Tibial artery (tissue), 4 donors: ENCODE measurements at regions not wholly inside any gene's neighbourhood (a gene's known extent, or its start where the extent isn't known, plus 50 kb on each side); places are given as distances from the start of the nearest gene placed in this dataset.

Source experiments
- DNase-seq, 2 donors: peaks; one replicate each; pipeline ENCODE4 v3.0.0-alpha.2; 2019
- H3K27ac ChIP-seq, 2 donors: fragments of 200-600 bp; sonication (generic) in 1 of 2; 1 replicate in 1 of 2; 2 replicates in 1 of 2; pipeline ENCODE4 v1.5.1; 2018 to 2019; ENCODE audit warnings: mild to moderate bottlenecking in 1 of 2
- H3K27me3 ChIP-seq, 2 donors: fragments of 200-600 bp; sonication (generic) in 1 of 2; one replicate each; pipeline versions ENCODE4 v1.5.1 to v1.6.0; 2016 to 2019
- H3K36me3 ChIP-seq, 3 donors: fragments of 200-600 bp; sonication (generic) in 2 of 3; one replicate each; pipeline ENCODE4 v1.5.1; 2016 to 2019; ENCODE audit warnings: mild to moderate bottlenecking in 2 of 3
- H3K4me1 ChIP-seq, 4 donors: fragments of 200-600 bp; sonication (generic) in 2 of 4; 1 replicate in 3 of 4; 2 replicates in 1 of 4; pipeline ENCODE4 v1.5.1; 2016 to 2019
- H3K4me3 ChIP-seq, 2 donors: fragments of 200-600 bp; sonication (generic) in 1 of 2; 1 replicate in 1 of 2; 2 replicates in 1 of 2; pipeline ENCODE4 v1.5.1; 2018 to 2019; ENCODE audit warnings: mild to moderate bottlenecking in 2 of 2
- H3K9me3 ChIP-seq, 3 donors: fragments of 200-600 bp; sonication (generic) in 1 of 3; one replicate each; pipeline ENCODE4 v1.5.1; 2016 to 2019
- intact Hi-C: fragments of 100-400 bp; cut with DNase I; formaldehyde crosslinking; loops from one replicate; pipeline ENCODE4 v1.15.0; 2023; ENCODE audit warnings: low total_unique reads
- TF ChIP-seq, protein P1 (sequence below), 2 experiments: fragments of 200-600 bp in 1 of 2; fragments of 450-650 bp in 1 of 2; IDR thresholded peaks; one replicate each; pipeline ENCODE4 v1.5.1; 2017 to 2019; ENCODE audit warnings: antibody characterized with exemption in 2 of 2, mild to moderate bottlenecking in 1 of 2, moderate library complexity in 1 of 2

DNA sequence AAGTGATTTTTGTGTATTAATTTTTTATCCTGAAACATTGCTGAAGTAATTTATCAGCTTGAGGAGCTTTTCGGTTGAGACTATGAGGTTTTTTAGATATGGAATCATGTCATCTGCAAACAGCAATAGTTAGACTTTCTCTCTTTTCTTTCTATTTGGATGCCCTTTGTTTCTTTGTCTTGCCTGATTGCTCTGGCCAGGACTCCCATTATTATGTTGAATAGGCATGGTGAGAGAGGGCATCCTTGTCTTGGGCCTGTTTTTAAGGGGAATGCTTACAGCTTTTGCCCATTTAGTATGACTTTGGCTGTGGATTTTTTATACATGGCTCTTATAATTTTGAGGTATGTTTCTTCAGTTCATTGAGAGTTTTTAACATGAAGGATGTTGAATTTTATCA is 207.6 kb upstream of the DEFB112 start:
- intact Hi-C loops = no loop called here
- H3K36me3 ChIP-seq = no peaks in the 10 kb centered on the region
- H3K9me3 ChIP-seq = no peaks in the 10 kb centered on the region
- DNase-seq = no peak
- TF ChIP-seq, protein P1, sequence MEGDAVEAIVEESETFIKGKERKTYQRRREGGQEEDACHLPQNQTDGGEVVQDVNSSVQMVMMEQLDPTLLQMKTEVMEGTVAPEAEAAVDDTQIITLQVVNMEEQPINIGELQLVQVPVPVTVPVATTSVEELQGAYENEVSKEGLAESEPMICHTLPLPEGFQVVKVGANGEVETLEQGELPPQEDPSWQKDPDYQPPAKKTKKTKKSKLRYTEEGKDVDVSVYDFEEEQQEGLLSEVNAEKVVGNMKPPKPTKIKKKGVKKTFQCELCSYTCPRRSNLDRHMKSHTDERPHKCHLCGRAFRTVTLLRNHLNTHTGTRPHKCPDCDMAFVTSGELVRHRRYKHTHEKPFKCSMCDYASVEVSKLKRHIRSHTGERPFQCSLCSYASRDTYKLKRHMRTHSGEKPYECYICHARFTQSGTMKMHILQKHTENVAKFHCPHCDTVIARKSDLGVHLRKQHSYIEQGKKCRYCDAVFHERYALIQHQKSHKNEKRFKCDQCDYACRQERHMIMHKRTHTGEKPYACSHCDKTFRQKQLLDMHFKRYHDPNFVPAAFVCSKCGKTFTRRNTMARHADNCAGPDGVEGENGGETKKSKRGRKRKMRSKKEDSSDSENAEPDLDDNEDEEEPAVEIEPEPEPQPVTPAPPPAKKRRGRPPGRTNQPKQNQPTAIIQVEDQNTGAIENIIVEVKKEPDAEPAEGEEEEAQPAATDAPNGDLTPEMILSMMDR (IDR thresholded peaks at IDR 0.05) = no peak
- no peak overlapping the region for H3K4me3 ChIP-seq
- no peak overlapping the region for H3K27ac ChIP-seq
- no peaks in the 10 kb centered on the region for H3K4me1 ChIP-seq
- no peaks in the 10 kb centered on the region for H3K27me3 ChIP-seq

DNA sequence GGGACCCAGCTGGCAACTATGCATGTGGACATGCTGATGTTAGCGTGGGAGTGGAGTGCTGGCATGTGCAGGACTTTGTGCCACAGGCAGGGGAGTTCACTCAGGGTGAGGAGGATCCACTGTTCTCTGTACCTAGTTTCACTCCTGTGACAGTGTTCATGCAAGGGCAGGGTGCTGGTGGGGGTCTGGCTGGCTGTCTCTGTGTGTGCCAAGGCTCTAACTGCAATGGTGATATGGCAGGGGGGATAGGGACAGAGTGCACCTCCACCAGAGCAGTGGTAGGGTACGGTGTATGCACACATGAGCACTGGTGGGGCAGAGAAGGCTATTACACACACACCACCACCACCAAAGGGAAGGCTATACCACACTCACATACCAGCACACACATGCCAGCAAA is 210.2 kb upstream of the DEFB112 start:
- TF ChIP-seq, protein P1 (IDR thresholded peaks at IDR 0.05) = no peak
- no peak overlapping the region for H3K27ac ChIP-seq
- no peaks in the 10 kb centered on the region for H3K27me3 ChIP-seq
- no peaks in the 10 kb centered on the region for H3K9me3 ChIP-seq
- no peaks in the 10 kb centered on the region for H3K36me3 ChIP-seq
- no peak overlapping the region for H3K4me3 ChIP-seq
- intact Hi-C loops = no loop called here
- no peak for DNase-seq
- no peaks in the 10 kb centered on the region for H3K4me1 ChIP-seq

DNA sequence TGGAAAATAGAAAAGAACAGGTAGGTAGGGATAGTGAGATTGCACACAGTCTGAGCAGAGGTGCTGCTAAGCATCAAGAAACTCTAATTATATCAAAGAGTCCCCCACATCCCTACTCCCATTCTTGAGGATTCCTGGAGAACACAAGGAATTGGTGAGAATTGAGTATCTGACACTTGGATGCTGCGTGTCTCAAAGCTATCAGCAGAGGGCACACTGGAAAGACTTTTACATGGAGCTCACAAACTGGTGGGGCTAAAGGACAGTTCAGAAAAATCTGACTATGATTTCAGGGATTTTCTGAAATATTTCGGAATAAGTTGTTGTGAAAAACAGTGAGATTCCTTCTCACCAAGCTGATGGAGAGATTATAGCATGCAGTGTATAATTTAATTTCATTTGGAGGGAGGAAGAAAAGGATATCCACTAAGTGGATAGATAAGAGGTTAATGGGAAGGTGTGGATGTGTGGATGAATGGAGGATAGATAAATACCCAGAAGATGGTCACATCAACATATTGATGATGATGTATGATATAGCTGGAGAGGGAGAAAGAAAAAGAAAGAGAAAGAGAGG is 215.4 kb upstream of the DEFB112 start:
- no peaks in the 10 kb centered on the region for H3K36me3 ChIP-seq
- no peak overlapping the region for H3K27ac ChIP-seq
- H3K4me3 ChIP-seq = no peak overlapping the region
- H3K9me3 ChIP-seq = no peaks in the 10 kb centered on the region
- H3K27me3 ChIP-seq = no peaks in the 10 kb centered on the region
- DNase-seq = no peak
- TF ChIP-seq, protein P1 (IDR thresholded peaks at IDR 0.05) = no peak
- H3K4me1 ChIP-seq = no peaks in the 10 kb centered on the region
- intact Hi-C loops = no loop called here

DNA sequence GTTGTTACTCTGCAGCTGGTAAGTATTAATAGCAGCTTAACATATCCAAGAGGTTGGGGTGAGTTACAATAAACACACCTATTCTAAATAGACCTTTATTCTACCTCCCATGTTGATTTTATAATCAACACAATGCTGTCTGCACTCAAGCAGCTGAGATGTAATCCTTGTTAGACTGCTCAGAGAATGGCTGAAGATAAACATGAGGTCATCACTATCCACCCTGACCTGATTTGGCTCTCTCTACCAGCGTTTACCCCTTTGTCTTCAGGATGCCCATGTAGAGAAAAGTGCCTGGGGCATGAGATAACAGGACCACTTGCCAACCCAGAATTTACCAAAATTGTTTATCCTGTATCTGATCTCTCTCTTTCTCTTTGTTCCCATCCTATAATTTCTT is 220.7 kb upstream of the DEFB112 start:
- no peak for DNase-seq
- Histone ChIP-seq H3K27me3 (no peaks in the 10 kb centered on the region), H3K36me3 (no peaks in the 10 kb centered on the region), H3K27ac (no peak overlapping the region), H3K4me3 (no peak overlapping the region), H3K9me3 (no peaks in the 10 kb centered on the region), H3K4me1 (no peaks in the 10 kb centered on the region)
- intact Hi-C loops = no loop called here
- TF ChIP-seq, protein P1 (IDR thresholded peaks at IDR 0.05) = no peak

DNA sequence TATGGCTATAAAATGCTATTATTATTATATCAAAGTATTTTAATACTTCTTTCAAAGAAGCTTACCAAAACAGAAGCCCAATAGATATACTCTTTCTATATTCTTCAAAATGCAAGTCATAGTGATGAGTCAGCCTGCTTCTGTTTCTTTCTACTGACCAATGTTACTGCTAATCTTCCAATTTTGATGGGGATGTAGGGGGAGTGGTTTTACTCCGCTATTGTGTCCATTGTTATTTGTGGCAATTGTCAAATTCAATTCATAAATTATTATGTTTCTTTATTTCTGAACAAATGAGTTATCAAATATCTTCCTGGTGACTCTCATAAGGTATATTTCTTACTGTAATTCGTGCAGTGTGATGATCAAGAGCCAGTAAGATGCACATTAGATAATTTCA is 221.5 kb upstream of the DEFB112 start:
- DNase-seq = no peak
- Histone ChIP-seq H3K9me3 (no peaks in the 10 kb centered on the region), H3K27me3 (no peaks in the 10 kb centered on the region), H3K27ac (no peak overlapping the region), H3K36me3 (no peaks in the 10 kb centered on the region), H3K4me3 (no peak overlapping the region), H3K4me1 (no peaks in the 10 kb centered on the region)
- intact Hi-C loops = no loop called here
- TF ChIP-seq, protein P1 (IDR thresholded peaks at IDR 0.05) = no peak

DNA sequence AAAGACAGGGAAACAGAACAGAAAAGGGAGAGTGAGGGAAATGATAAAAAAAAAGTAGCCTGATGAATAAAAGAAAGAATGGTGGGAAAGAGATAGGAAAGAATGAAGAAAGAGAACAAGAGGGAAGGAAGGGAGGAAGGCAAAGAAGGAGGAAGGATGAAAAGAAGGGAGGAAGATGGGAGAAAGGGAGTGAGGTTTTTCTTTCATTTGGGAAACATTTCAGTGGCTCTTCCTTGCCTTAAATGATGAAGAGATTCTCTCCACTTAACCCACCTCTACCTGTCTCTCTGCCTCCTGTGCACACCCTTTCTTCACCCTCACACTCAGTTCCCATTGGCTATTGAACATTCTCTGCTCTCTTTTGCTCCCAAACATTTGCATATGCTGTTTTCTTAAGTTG is 222.1 kb upstream of the DEFB112 start:
- H3K4me1 ChIP-seq = no peaks in the 10 kb centered on the region
- no peak overlapping the region for H3K27ac ChIP-seq
- H3K4me3 ChIP-seq = no peak overlapping the region
- no peaks in the 10 kb centered on the region for H3K36me3 ChIP-seq
- no peaks in the 10 kb centered on the region for H3K9me3 ChIP-seq
- DNase-seq = no peak
- no peaks in the 10 kb centered on the region for H3K27me3 ChIP-seq
- intact Hi-C loops = no loop called here
- TF ChIP-seq, protein P1 (IDR thresholded peaks at IDR 0.05) = no peak
